LHCN-M2 (cell line): ENCODE measurements at regions not wholly inside any gene's neighbourhood (a gene's known extent, or its start where the extent isn't known, plus 50 kb on each side); places are given as distances from the start of the nearest gene placed in this dataset.
A peak's percentile ranks its signal among the peaks of the same experiment; 100 is the strongest.
"Not testable (repeated sequence)": the region's sequence is repeated elsewhere in the genome, so short reads cannot be mapped to it uniquely, and the experiment has no call there.

Experiments
- DNase-seq: peaks from one replicate; pipeline ENCODE4 v3.0.0-alpha.2; 2012; ENCODE audit warnings: low read depth

DNA sequence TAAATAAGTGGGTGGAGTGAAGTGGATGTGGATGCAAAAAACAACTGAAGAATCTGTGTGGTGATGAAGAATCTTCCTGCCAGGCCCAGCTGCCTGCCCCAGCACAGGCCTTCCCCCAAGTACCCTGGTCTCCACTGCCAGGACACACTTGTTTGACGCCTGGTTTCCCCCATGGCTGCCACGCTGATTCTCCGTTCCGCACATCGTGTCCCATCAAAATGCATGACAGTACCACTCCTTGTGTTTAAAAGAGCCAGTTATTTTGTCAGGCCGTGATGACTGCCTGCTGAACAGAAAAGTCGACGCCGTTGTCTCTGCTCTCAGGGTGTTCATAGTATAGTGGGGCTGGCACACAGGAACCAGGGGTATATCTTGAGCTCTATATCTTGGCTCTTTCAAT lies 50.3 kb upstream of the KYNU start:
- DNase-seq, result no peak

- DNase-seq, result no peak
Measured at GRCh38 chr2:142825861-142826260, 51.6 kb upstream of the KYNU start.

- peak; percentile 15 for DNase-seq
Measured at GRCh38 chr2:142824756-142825155, 52.7 kb upstream of the KYNU start.

DNA sequence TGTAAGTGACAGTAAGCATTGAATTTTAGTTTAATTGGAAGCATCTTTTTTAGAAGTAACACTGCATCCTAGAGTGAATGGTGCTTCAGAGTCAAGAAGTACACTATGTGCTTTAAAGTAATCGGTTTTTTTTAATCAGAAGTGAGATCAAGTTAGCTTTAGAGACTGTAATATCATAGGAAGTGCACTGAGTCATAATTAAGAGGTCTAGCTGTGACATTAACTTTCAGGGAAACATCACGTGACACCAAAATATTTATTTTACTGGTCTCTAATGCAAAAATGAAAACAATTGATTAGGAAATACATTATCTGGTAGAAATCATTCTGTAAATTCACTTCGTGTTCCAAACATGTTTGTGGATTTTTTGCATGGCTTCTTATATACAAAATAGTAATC lies 55.3 kb upstream of the KYNU start:
- peak; percentile 30 for DNase-seq

DNA sequence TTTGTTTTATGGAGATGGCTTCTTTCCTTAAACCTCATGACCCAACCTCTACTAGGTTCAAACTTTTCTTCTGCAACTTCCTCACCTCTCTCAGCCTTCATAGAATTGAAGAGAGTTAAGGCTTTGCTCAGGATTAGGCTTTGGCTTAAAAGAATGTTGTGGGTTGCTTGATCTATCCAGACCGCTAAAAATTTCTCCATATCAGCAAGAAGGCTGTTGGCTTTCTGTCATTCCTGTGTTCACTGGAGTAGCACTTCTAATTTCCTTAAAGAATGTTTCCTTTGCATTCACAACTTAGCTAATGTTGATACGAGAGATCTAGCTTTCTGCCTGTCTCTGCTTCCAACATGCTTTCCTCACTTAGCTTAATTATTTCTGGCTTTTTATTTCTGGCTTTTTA lies 58.1 kb upstream of the KYNU start:
- DNase-seq, result no peak

GRCh38 chr2:142815375-142815774 lies 62.1 kb upstream of the KYNU start:
- no peak for DNase-seq

DNA sequence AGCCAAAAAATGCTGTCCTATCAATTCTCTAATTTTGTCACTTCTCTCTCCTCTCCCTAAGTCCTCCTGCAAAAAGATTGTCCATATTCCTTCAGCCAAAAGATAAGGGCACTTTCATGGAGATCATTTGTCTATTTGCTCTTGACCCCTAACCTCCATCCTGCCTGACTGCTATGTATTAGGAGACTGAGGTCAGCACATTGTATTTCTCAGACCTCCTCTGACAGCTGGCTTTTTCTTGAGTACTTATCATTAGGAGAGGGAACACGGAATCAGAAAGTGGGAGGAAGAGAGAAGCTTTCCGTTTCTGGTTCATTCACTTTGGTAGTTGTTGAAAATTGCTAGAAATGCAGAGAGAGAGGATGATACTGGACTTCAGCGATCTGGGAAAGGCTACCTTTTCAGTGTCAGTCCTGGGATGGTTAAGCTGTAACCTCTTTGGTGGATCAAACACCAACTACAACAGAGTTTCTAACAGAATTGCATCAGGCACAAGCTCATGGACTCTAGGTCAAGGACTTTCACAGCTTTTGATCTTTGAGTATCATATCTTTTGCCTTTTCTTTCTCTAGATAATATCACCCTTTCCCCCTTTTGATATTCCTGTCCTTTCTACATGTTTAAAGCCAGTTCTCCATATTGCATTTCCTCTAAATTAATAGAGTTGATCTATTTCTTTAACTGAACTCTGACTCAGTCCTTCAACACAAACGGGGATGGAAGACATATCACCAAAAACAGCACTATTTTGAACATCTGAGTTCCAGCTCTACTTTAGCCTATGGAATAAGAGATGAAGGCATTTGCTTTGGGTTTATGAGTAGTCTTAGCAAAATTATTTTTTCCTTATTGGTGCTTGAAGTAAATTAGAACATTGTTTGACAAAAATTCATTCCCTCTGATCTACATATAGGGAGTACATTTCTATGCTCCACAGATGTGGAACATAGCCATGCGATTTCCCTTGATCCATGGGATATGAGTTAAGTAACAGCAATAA lies 63.3 kb upstream of the KYNU start:
- DNase-seq, result no peak

DNA sequence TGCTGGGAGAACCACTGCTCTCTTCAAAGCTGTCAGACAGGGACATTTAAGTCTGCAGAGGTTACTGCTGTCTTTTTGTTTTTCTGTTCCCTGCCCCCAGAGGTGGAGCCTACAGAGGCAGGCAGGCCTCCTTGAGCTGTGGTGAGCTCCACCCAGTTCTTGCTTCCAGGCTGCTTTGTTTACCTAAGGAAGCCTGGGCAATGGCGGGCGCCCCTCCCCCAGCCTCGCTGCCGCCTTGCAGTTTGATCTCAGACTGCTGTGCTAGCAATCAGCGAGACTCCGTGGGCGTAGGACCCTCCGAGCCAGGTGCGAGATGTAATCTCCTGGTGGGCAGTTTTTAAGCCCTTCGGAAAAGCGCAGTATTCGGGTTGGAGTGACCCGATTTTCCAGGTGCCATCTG lies 65.8 kb upstream of the KYNU start:
- not testable (repeated sequence) for DNase-seq

- no peak for DNase-seq
Measured at GRCh38 chr2:142805244-142805643, 72.2 kb upstream of the KYNU start.

- peak; percentile 29 for DNase-seq
Measured at GRCh38 chr2:142803158-142803557, 74.3 kb upstream of the KYNU start.

DNA sequence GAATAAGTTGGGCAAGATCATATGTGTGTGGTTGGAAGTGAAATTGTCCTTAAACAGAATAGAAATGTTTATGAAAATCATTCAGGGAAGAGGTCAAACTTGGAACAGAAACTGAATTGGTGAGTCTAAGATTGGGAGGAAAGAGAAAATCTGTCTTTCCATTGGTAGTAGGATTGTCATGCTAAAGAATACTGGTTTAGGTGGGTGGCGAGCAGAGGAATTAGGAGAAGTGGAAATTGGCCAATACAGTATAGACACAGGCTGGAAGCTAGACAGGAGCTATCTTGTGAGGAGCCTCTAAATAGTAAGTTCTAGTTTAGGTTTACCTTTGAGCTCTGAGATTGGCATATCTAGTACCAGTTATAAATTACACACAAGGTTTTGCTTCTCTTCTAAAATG lies 80.9 kb upstream of the KYNU start:
- no peak for DNase-seq

- DNase-seq, result peak; percentile 19
Measured at GRCh38 chr2:142796161-142796560, 81.3 kb upstream of the KYNU start.

DNA sequence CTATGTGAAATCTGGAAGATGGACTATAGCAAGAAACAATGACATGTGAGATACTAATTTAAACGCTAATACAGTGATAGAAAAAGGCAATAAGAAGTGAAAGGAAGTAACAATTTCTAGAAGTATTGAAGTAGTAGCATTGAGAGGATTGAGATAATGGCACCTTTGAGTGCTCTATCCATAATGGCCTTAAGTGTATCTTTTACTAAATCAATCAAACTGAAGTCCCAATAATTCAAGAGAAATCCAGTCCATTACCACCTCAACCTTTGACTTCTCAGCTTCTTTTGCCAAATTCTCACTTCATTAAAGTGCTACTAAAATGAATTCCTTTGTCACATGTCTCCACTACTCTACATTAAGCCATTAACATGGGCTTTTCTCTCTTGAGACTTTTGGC lies 82.6 kb upstream of the KYNU start:
- DNase-seq, result no peak

DNA sequence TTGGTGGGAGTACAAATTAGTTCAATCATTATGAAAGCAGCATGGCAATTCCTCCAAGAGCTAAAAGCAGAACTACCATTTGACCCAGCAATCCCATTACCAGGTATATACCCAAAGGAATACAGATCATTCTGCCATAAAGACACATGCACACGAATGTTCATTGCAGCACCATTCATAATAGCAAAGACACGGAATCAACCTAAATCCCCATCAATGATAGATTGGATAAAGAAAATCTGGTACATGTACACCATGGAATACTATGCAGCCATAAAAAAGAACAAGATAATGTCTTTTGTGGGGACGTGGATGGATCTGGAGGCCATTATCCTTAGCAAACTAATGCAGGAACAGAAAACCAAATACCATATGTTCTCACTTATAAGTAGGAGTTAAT lies 85.1 kb upstream of the KYNU start:
- DNase-seq, result not testable (repeated sequence)

DNA sequence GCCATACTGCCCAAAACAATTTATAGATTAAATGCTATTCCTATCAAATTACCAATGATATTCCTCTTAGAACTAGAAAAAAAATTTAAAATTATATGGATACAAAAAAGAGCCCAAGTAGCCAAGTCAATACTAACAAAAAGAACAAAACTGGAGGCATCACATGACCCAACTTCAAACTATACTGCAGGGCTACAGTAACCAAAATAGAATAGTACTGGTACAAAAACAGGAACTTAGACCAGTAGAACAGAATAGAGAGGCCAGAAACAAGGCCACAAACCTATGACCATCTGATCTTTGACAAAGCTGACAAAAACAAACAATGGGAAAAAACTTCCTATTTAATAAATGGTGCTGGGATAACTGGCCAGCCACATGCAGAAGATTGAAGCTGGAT lies 86.1 kb upstream of the KYNU start:
- DNase-seq, result no peak

GRCh38 chr2:142786918-142787702 lies 90.4 kb upstream of the KYNU start:
- no peak for DNase-seq

DNA sequence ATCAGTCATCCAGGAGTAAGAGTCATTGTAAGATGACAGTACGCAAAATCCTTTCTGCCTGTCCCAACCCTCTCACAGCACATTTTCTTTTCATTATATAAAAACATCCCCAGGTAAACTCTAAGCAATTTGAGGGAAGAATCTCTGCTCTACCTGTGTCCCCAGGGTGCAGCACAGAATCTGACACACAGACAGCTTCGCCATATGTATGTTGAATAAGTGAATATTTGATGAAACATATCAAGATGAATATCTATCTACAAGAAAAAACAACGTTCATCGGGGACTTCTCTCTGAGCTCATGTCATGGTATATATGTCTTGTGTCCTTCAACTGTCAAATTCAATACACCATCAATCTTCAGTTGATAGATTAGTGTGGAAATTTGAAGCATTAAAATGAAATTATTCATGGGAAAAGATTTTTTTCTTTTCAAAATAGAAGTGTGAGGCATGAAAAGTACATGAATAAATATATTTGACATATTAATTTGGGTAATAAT lies 94.5 kb upstream of the KYNU start:
- DNase-seq, result no peak

DNA sequence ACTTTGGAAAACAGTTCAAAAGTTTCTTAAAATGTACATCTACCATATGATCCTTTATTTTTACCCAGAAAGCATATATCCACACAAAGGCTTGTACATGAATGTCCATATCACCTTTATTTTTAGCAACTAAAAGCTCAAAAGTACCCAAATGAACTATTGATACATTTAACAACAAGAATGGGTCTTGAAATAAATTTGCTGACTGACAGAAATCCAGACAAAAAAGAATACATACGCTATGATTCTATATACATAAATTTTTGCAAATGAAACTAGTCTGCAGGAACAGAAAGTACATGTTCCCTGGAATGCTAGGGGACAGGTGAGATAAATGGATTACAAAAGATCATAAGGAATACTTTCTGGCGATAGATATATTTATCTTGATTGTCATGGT lies 96.3 kb upstream of the KYNU start:
- no peak for DNase-seq

DNA sequence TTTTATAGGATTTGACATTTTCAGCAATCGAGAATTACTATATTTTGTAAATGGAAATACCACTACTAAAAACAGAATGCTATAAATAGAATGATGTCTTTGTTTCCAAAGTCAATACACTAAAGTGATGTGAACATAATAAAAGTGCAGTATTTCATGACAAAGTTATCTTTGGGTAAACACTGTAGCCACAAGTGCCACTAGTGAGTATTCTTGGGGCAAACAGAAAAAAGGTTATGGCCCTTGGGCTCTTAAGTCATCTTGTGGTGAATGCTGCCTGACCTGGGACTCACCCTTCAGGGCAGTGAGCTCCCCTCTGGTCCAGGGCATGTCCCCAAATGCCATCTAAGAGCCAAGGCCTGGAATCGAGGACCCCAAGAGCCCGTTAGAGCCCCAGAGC lies 99.2 kb upstream of the KYNU start:
- DNase-seq, result no peak

GRCh38 chr2:142777742-142778141 lies 99.7 kb upstream of the KYNU start:
- no peak for DNase-seq

GRCh38 chr2:142769761-142770160 lies 107.7 kb upstream of the KYNU start:
- DNase-seq, result no peak

GRCh38 chr2:142767847-142768246 lies 109.6 kb upstream of the KYNU start:
- DNase-seq, result no peak

GRCh38 chr2:142758973-142759372 lies 118.5 kb upstream of the KYNU start:
- no peak for DNase-seq
